GM12878 (cell line): ENCODE measurements at regions not wholly inside any gene's neighbourhood (a gene's known extent, or its start where the extent isn't known, plus 50 kb on each side); places are given as distances from the start of the nearest gene placed in this dataset.

Experiments
- ATAC-seq: fragments of 200-7000 bp; cut with Tn5 transposase; 3 replicates; pipeline ENCODE4 v1.9.1; 2020; ENCODE audit warnings: mild to moderate bottlenecking, moderate library complexity
- BruUV-seq: library from RNA; stranded (reverse); fragments of 400-500 nt; replicated peaks from 2 replicates; lab custom pipeline; 2021; lab: Mats Ljungman, UMichigan
- CTCF ChIA-PET: fragments of 300-600 bp; sonication (Branson Sonifier 250); formaldehyde crosslinking; extraction: SDS; loops from one replicate; lab custom pipeline; 2021; ENCODE audit warnings: inconsistent platforms; lab: Yijun Ruan, JAX
- POLR2A ChIA-PET: fragments of 350-600 bp; formaldehyde crosslinking; extraction: SDS; loops from one replicate; lab custom pipeline; 2021; ENCODE audit warnings: inconsistent platforms; lab: Charles Lee
- RAD21 ChIA-PET: fragments of 300-600 bp; sonication (Branson Sonifier 250); formaldehyde crosslinking; loops from one replicate; lab custom pipeline; 2023; ENCODE audit warnings: antibody characterized with exemption; ENCODE audit not compliant: unreplicated experiment; lab: Charles Lee
- SMC1A ChIA-PET: fragments of 300-600 bp; sonication (Branson Sonifier 250); formaldehyde crosslinking; loops from one replicate; lab custom pipeline; 2023; ENCODE audit not compliant: unreplicated experiment, uncharacterized antibody; lab: Charles Lee
- DNase-seq: peaks from one replicate; pipeline ENCODE4 v3.0.0-alpha.2; 2011; ENCODE audit warnings: low read depth, low spot score
- FAIRE-seq: peaks from 3 replicates; lab custom pipeline; 2011; peaks lifted over from hg19 to GRCh38; lab: Jason Lieb, UNC
- H2AFZ ChIP-seq: 2 replicates; pipeline ENCODE4 v1.6.0; 2011; ENCODE audit warnings: low read depth, low read length, control low read depth; ENCODE audit not compliant: control insufficient read depth
- H3K27ac ChIP-seq: 2 replicates; pipeline ENCODE4 v1.5.1; 2011; ENCODE audit warnings: control low read depth; ENCODE audit not compliant: control insufficient read depth, insufficient read depth
- H3K27me3 ChIP-seq, 2 experiments: replicated peaks in 1 of 2; 2 replicates each; pipeline versions ENCODE4 v1.6.0 to v1.6.1; 2011; ENCODE audit warnings: low read length in 1 of 2; ENCODE audit not compliant: control insufficient read depth in 2 of 2, insufficient read depth in 2 of 2
- H3K36me3 ChIP-seq, 2 experiments: 2 replicates each; pipeline ENCODE4 v1.5.1; 2011; ENCODE audit warnings: low read length in 1 of 2; ENCODE audit not compliant: control insufficient read depth in 2 of 2, insufficient read depth in 2 of 2
- H3K4me1 ChIP-seq: 2 replicates; pipeline ENCODE4 v1.6.1; 2011; ENCODE audit warnings: mild to moderate bottlenecking, low read length, moderate library complexity, mixed read lengths; ENCODE audit not compliant: control insufficient read depth, insufficient read depth
- H3K4me2 ChIP-seq: 2 replicates; pipeline ENCODE4 v1.6.0; 2011; ENCODE audit warnings: control low read depth; ENCODE audit not compliant: control insufficient read depth, insufficient read depth
- H3K4me3 ChIP-seq: fragments of 200-600 bp; sonication (generic); 2 replicates; pipeline ENCODE4 v1.5.1; 2016
- H3K79me2 ChIP-seq: 2 replicates; pipeline ENCODE4 v1.6.0; 2011; ENCODE audit warnings: low read length; ENCODE audit not compliant: control insufficient read depth, insufficient read depth
- H3K9ac ChIP-seq: 2 replicates; pipeline ENCODE4 v1.8.0; 2011; ENCODE audit warnings: low read length, control low read depth, mixed read lengths; ENCODE audit not compliant: control insufficient read depth, insufficient read depth
- H3K9me3 ChIP-seq: replicated peaks from 3 replicates; pipeline ENCODE4 v1.5.1; 2011; ENCODE audit warnings: mild to moderate bottlenecking, low read length; ENCODE audit not compliant: control insufficient read depth, insufficient read depth
- H4K20me1 ChIP-seq: 2 replicates; pipeline ENCODE4 v1.6.0; 2011; ENCODE audit not compliant: control insufficient read depth, insufficient read depth
- FOS ChIP-seq: IDR thresholded peaks from 3 replicates; pipeline ENCODE4 v1.6.1; 2011; ENCODE audit warnings: borderline replicate concordance; ENCODE audit not compliant: insufficient read length; ENCODE audit errors: extremely low read depth
- GATAD2B ChIP-seq: fragments of 450-650 bp; conservative IDR thresholded peaks from 2 replicates; pipeline ENCODE4 v1.6.1; 2017; ENCODE audit warnings: low read depth, mild to moderate bottlenecking, moderate library complexity
- SP1 ChIP-seq: IDR thresholded peaks from one replicate; pipeline ENCODE4 v1.6.1; 2011; ENCODE audit warnings: low read depth, low read length
- TAF1 ChIP-seq: IDR thresholded peaks from 2 replicates; pipeline ENCODE4 v1.6.1; 2011; ENCODE audit warnings: mild to moderate bottlenecking, low read depth, low read length, borderline replicate concordance
- ZBTB33 ChIP-seq: fragments of 450-650 bp; IDR thresholded peaks from 2 replicates; pipeline ENCODE4 v1.6.1; 2017; ENCODE audit warnings: mild to moderate bottlenecking
- WGBS: methylation state at CpG from one replicate; pipeline ENCODE4 v1.1.6; 2016; ENCODE audit warnings: low lambda C conversion rate; ENCODE audit not compliant: insufficient replicate concordance, insufficient coverage; ENCODE audit errors: missing lambda C conversion rate; 5-methylcytosine and 5-hydroxymethylcytosine counted together
- in situ Hi-C: fragments of 300-500 bp; cut with MboI; formaldehyde crosslinking; loops from 9 replicates; pipeline ENCODE4 v1.14.3; 2018; ENCODE audit warnings: mixed read lengths
- intact Hi-C: fragments of 100-400 bp; cut with micrococcal nuclease; formaldehyde crosslinking; loops from one replicate; pipeline ENCODE4 v1.14.2; 2022; ENCODE audit not compliant: unreplicated experiment
- TF ChIP-seq, protein P1 (sequence below): fragments of 450-650 bp; conservative IDR thresholded peaks from 2 replicates; pipeline ENCODE4 v1.6.1; 2017; ENCODE audit warnings: mild to moderate bottlenecking, moderate library complexity

DNA sequence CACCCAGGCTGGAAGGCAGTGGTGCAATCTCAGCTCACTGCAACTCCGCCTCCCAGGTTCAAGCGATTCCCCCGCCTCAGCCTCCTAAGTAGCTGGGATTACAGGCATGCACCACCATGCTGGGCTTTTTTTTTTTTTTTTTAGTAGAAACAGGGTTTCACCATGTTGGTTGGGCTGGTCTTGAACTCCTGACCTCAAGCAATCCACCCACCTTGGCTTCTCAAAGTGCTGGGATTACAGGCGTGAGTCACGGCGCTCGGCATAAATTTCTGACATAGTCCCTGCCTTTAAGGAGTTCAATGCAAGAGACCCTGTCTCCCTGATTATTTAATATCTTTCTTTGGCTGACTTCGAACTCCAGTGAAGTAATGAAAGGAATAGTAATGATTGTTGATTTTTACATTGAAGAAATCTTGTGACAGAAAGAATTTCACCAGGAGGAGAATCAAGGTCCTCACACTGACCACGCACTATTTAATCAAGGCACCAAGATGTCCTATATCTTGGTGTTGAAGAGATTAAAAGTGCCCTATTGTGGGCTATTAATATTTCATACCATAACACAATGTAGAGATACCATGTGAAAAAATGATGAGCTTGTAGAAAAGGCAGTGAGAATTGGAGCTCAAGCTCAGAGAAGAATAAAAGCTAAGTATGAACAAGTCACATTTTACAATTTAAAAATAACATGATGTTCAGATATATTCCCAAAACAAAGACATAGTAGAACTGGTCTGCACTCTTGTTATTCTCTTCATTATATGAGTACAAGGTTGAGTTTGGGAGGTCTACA is 71.6 kb upstream of the BLID start:
- ChIA-PET POLR2A (no interaction called here), RAD21 (no interaction called here), SMC1A (interaction anchor here (0.6 kb wide), 1 partner anchor 54 kb away, joined by 3 read pairs; no protein-coding TSS in a partner anchor), CTCF (interaction anchor here (0.5 to 1.0 kb wide), 2 partner anchors 15 to 441 kb away, joined by 3 to 4 read pairs; no protein-coding TSS in a partner anchor)
- Histone ChIP-seq H3K27ac (no peak overlapping the region), H3K9ac (no peak overlapping the region), H4K20me1 (no peaks in the 10 kb centered on the region), H3K4me3 (no peak overlapping the region), H3K4me1 (no peaks in the 10 kb centered on the region), H3K9me3 (no peaks in the 10 kb centered on the region), H2AFZ (no peak overlapping the region), H3K36me3 (no peaks in the 10 kb centered on the region), H3K27me3 (no peaks in the 10 kb centered on the region; a peak in 1 of 4 replicates), H3K4me2 (no peak overlapping the region), H3K79me2 (no peaks in the 10 kb centered on the region)
- no peak for ATAC-seq
- no TSS peak for BruUV-seq
- TF ChIP-seq FOS (no peak), SP1 (no peak), GATAD2B (no peak), TAF1 (no peak), ZBTB33 (no peak)
- TF ChIP-seq, protein P1, sequence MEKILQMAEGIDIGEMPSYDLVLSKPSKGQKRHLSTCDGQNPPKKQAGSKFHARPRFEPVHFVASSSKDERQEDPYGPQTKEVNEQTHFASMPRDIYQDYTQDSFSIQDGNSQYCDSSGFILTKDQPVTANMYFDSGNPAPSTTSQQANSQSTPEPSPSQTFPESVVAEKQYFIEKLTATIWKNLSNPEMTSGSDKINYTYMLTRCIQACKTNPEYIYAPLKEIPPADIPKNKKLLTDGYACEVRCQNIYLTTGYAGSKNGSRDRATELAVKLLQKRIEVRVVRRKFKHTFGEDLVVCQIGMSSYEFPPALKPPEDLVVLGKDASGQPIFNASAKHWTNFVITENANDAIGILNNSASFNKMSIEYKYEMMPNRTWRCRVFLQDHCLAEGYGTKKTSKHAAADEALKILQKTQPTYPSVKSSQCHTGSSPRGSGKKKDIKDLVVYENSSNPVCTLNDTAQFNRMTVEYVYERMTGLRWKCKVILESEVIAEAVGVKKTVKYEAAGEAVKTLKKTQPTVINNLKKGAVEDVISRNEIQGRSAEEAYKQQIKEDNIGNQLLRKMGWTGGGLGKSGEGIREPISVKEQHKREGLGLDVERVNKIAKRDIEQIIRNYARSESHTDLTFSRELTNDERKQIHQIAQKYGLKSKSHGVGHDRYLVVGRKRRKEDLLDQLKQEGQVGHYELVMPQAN: no peak
- in situ Hi-C loops (no loop called here), intact Hi-C loops (no loop called here)
- FAIRE-seq: no peak
- no peak for DNase-seq
- WGBS: 35% methylated on average over 7 of the region's 9 CpGs
